ENCODE measurements at regions not wholly inside any gene's neighbourhood (a gene's known extent, or its start where the extent isn't known, plus 50 kb on each side); places are given as distances from the start of the nearest gene placed in this dataset.
A peak's percentile ranks its signal among the peaks of the same experiment; 100 is the strongest.

DNA sequence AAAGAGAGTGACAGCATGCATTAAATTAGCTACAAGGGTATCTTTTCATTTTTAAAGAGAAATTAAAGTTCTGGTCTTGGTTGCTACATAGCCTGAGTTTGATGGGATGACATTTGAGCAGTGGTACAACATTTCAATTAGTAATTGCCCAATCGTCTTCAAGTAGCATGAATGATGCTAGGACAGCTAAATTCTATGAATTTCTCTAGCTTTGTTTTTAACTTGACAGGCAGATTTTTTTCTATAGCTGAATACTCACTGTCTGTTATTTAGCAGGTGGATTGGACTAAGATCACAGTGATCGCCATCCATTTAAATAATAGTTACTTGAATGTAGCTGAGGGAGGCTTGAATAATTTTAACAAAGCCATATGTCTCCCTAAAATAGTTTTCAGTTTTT, 162.2 kb downstream of the OXSM start:
- DNase-seq, result no peak
- H3K36me3 ChIP-seq, result no peaks in the 10 kb centered on the region
- intact Hi-C loops (cut with DNase I), result no loop called here
- no peak overlapping the region for H3K4me3 ChIP-seq
- TF ChIP-seq, protein P1, sequence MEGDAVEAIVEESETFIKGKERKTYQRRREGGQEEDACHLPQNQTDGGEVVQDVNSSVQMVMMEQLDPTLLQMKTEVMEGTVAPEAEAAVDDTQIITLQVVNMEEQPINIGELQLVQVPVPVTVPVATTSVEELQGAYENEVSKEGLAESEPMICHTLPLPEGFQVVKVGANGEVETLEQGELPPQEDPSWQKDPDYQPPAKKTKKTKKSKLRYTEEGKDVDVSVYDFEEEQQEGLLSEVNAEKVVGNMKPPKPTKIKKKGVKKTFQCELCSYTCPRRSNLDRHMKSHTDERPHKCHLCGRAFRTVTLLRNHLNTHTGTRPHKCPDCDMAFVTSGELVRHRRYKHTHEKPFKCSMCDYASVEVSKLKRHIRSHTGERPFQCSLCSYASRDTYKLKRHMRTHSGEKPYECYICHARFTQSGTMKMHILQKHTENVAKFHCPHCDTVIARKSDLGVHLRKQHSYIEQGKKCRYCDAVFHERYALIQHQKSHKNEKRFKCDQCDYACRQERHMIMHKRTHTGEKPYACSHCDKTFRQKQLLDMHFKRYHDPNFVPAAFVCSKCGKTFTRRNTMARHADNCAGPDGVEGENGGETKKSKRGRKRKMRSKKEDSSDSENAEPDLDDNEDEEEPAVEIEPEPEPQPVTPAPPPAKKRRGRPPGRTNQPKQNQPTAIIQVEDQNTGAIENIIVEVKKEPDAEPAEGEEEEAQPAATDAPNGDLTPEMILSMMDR (IDR thresholded peaks at IDR 0.05), result no peak
- no peak for TF ChIP-seq POLR2A (IDR thresholded peaks at IDR 0.05)
- 55 to 70% methylated on average over 2 of the region's 2 CpGs for WGBS, 2 donors
- no peaks in the 10 kb centered on the region for H3K4me1 ChIP-seq
- no peaks in the 10 kb centered on the region for H3K9me3 ChIP-seq
- no peaks in the 10 kb centered on the region for H3K27me3 ChIP-seq
- no peak overlapping the region for H3K27ac ChIP-seq

DNA sequence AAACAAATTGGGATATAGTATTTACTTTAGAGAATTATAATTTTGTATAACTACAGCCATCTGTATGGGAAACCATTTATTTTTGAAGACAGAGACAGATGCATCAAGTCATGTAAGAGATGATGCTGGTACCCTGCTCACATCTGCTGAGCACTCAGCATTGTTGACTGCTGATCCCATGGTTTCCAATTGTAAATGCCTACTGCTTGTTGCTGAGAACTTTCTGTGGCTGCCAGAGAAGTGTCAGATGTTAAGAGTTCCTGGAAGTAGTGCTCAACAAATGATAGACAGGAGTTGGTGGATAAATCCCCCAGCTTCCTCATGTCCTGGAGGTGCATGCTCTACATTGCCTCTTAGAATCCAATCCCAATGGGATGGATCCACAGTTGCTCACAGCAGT, 167.1 kb downstream of the OXSM start:
- TF ChIP-seq POLR2A (IDR thresholded peaks at IDR 0.05), result no peak
- TF ChIP-seq, protein P1 (IDR thresholded peaks at IDR 0.05), result no peak
- no peak for DNase-seq
- Histone ChIP-seq H3K27ac (no peak overlapping the region), H3K4me1 (no peaks in the 10 kb centered on the region), H3K4me3 (no peak overlapping the region), H3K27me3 (no peaks in the 10 kb centered on the region), H3K36me3 (no peaks in the 10 kb centered on the region), H3K9me3 (no peaks in the 10 kb centered on the region)
- intact Hi-C loops (cut with DNase I), result no loop called here

GRCh38 chr3:25960776-25961175, 170.9 kb downstream of the OXSM start:
- no peak for TF ChIP-seq POLR2A (IDR thresholded peaks at IDR 0.05)
- TF ChIP-seq, protein P1 (IDR thresholded peaks at IDR 0.05), result no peak
- Histone ChIP-seq H3K27ac (no peak overlapping the region), H3K36me3 (no peaks in the 10 kb centered on the region), H3K4me1 (no peaks in the 10 kb centered on the region), H3K9me3 (no peaks in the 10 kb centered on the region), H3K27me3 (no peaks in the 10 kb centered on the region), H3K4me3 (no peak overlapping the region)
- intact Hi-C loops (cut with DNase I), result no loop called here
- WGBS, 2 donors, result 94 to 95% methylated on average over 1 of the region's 1 CpG
- no peak for DNase-seq

- Histone ChIP-seq H3K27ac (no peak overlapping the region), H3K36me3 (no peaks in the 10 kb centered on the region), H3K9me3 (no peaks in the 10 kb centered on the region), H3K4me3 (no peak overlapping the region), H3K27me3 (no peaks in the 10 kb centered on the region), H3K4me1 (no peaks in the 10 kb centered on the region)
- no peak for DNase-seq
- TF ChIP-seq, protein P1 (IDR thresholded peaks at IDR 0.05), result peak in 1 of 6 experiments; percentile 45
- TF ChIP-seq POLR2A (IDR thresholded peaks at IDR 0.05), result no peak
- intact Hi-C loops (cut with DNase I), result no loop called here
- 48 to 76% methylated on average over 4 of the region's 4 CpGs for WGBS, 2 donors
Observed at GRCh38 chr3:25962255-25962654, 172.4 kb downstream of the OXSM start.

- 18 to 28% methylated on average over 2 of the region's 2 CpGs for WGBS, 2 donors
- Histone ChIP-seq H3K4me3 (no peak overlapping the region), H3K27ac (no peak overlapping the region), H3K4me1 (no peaks in the 10 kb centered on the region), H3K27me3 (no peaks in the 10 kb centered on the region), H3K36me3 (no peaks in the 10 kb centered on the region), H3K9me3 (no peaks in the 10 kb centered on the region)
- no peak for DNase-seq
- intact Hi-C loops (cut with DNase I), result no loop called here
- TF ChIP-seq, protein P1 (IDR thresholded peaks at IDR 0.05), result no peak
- TF ChIP-seq POLR2A (IDR thresholded peaks at IDR 0.05), result no peak
Observed at GRCh38 chr3:25964141-25964540, 174.3 kb downstream of the OXSM start.
